ENCODE measurements at regions not wholly inside any gene's neighbourhood (a gene's known extent, or its start where the extent isn't known, plus 50 kb on each side); places are given as distances from the start of the nearest gene placed in this dataset.

DNA sequence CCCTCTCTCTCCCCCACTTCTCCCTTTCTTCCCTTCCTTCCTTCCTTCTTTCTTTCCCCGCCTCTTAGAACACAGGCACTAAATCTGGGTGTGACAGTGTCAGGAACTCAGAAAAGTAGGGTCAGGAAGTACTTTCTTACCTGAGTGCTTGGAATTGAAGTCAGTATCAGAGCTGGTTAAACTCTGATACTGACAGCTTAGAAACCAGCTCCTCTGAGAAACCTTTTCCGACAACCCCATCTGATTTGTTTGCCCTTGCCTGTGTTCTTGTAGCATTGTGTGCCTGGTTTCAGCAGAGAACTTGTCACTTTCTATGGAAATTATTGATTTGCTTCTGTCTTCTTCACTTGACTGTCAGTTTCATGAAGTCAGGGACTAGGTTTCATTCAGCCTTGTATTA is 113.9 kb downstream of the AASDH start:
- DNase-seq (ENCODE audit: insufficient read length, low spot score, missing footprints), result no peak
- no peaks in the 10 kb centered on the region for H4K20me1 ChIP-seq (ENCODE audit: insufficient read depth, low read length)
- no peaks in the 10 kb centered on the region for H3K4me1 ChIP-seq (ENCODE audit: insufficient read depth, low read length)
- no peaks in the 10 kb centered on the region for H3K36me3 ChIP-seq (ENCODE audit: insufficient read depth, low read length)
- no peak overlapping the region for H3K4me2 ChIP-seq (ENCODE audit: insufficient read depth, low read length)
- TF ChIP-seq CTCF (IDR thresholded peaks at IDR 0.05; ENCODE audit: extremely low read depth, low read depth, low read length), result no peak
- no peak overlapping the region for H3K27ac ChIP-seq (ENCODE audit: low read depth, low read length)
- no peak overlapping the region for H3K4me3 ChIP-seq (ENCODE audit: insufficient read depth, low read length)
- no peak overlapping the region for H2AFZ ChIP-seq (ENCODE audit: low read length)
- H3K27me3 ChIP-seq (ENCODE audit: insufficient read depth, low read length), result no peaks in the 10 kb centered on the region
- no peaks in the 10 kb centered on the region for H3K79me2 ChIP-seq (ENCODE audit: insufficient read depth, low read length)
- H3K9me3 ChIP-seq (ENCODE audit: low read depth, low read length), result no peaks in the 10 kb centered on the region

DNA sequence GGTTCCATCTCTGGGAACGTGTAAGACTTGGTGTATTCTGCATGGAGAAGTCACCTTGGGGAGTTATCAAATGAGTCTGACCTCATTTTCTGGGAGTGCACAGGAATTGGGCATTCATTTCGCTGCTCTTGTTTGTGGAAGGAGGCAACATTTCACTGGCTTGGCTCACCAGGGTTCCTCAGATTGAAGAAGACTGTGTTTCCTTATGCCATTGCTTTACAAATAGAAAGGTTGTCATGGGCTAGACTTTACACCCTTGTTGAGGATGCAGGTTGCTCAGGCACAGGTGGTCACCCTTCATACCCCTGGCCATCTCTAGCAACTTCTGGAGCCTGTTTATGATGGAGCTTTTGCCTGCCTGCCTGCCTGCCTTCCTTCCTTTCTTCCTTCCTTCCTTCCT is 114.4 kb downstream of the AASDH start:
- no peak overlapping the region for H3K4me2 ChIP-seq (ENCODE audit: insufficient read depth, low read length)
- no peaks in the 10 kb centered on the region for H4K20me1 ChIP-seq (ENCODE audit: insufficient read depth, low read length)
- DNase-seq (ENCODE audit: insufficient read length, low spot score, missing footprints), result no peak
- no peak overlapping the region for H3K4me3 ChIP-seq (ENCODE audit: insufficient read depth, low read length)
- H3K9me3 ChIP-seq (ENCODE audit: low read depth, low read length), result no peaks in the 10 kb centered on the region
- H3K27ac ChIP-seq (ENCODE audit: low read depth, low read length), result no peak overlapping the region
- TF ChIP-seq CTCF (IDR thresholded peaks at IDR 0.05; ENCODE audit: extremely low read depth, low read depth, low read length), result no peak
- no peaks in the 10 kb centered on the region for H3K27me3 ChIP-seq (ENCODE audit: insufficient read depth, low read length)
- H3K4me1 ChIP-seq (ENCODE audit: insufficient read depth, low read length), result no peaks in the 10 kb centered on the region
- no peaks in the 10 kb centered on the region for H3K79me2 ChIP-seq (ENCODE audit: insufficient read depth, low read length)
- no peaks in the 10 kb centered on the region for H3K36me3 ChIP-seq (ENCODE audit: insufficient read depth, low read length)
- no peak overlapping the region for H2AFZ ChIP-seq (ENCODE audit: low read length)

DNA sequence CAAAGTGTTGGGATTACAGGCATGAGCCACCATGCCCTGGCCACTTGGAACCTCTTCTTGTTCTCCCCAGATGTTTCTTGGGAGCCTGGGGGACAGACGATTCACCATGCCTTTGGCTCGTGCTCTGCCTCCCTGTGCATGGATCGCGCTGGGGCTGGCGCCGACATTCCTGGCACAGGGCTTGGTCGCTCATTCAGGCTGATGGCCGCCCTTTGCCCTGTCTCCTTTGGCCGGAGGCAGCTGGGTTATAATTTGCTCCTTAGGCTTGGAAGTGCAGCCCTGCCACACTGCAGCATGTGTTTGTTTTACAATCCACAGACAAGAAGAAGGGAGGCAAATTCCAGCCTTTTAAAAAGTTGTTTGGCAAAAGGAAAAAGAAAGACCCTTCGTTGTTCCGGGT is 115.3 kb downstream of the AASDH start:
- H3K79me2 ChIP-seq (ENCODE audit: insufficient read depth, low read length), result no peaks in the 10 kb centered on the region
- no peak overlapping the region for H3K4me3 ChIP-seq (ENCODE audit: insufficient read depth, low read length)
- H3K36me3 ChIP-seq (ENCODE audit: insufficient read depth, low read length), result no peaks in the 10 kb centered on the region
- H4K20me1 ChIP-seq (ENCODE audit: insufficient read depth, low read length), result no peaks in the 10 kb centered on the region
- H3K27me3 ChIP-seq (ENCODE audit: insufficient read depth, low read length), result no peaks in the 10 kb centered on the region
- no peak overlapping the region for H2AFZ ChIP-seq (ENCODE audit: low read length)
- no peak overlapping the region for H3K27ac ChIP-seq (ENCODE audit: low read depth, low read length)
- no peak for TF ChIP-seq CTCF (IDR thresholded peaks at IDR 0.05; ENCODE audit: extremely low read depth, low read depth, low read length)
- no peaks in the 10 kb centered on the region for H3K9me3 ChIP-seq (ENCODE audit: low read depth, low read length)
- no peak overlapping the region for H3K4me2 ChIP-seq (ENCODE audit: insufficient read depth, low read length)
- DNase-seq (ENCODE audit: insufficient read length, low spot score, missing footprints), result no peak
- H3K4me1 ChIP-seq (ENCODE audit: insufficient read depth, low read length), result no peaks in the 10 kb centered on the region

- Histone ChIP-seq H3K79me2 (ENCODE audit: insufficient read depth, low read length) (no peaks in the 10 kb centered on the region), H3K4me3 (ENCODE audit: insufficient read depth, low read length) (no peak overlapping the region), H3K4me1 (ENCODE audit: insufficient read depth, low read length) (no peaks in the 10 kb centered on the region), H3K27me3 (ENCODE audit: insufficient read depth, low read length) (no peaks in the 10 kb centered on the region), H3K27ac (ENCODE audit: low read depth, low read length) (no peak overlapping the region), H2AFZ (ENCODE audit: low read length) (no peak overlapping the region), H3K9me3 (ENCODE audit: low read depth, low read length) (no peaks in the 10 kb centered on the region), H3K36me3 (ENCODE audit: insufficient read depth, low read length) (no peaks in the 10 kb centered on the region), H4K20me1 (ENCODE audit: insufficient read depth, low read length) (no peaks in the 10 kb centered on the region), H3K4me2 (ENCODE audit: insufficient read depth, low read length) (no peak overlapping the region)
- DNase-seq (ENCODE audit: insufficient read length, low spot score, missing footprints), result no peak
- TF ChIP-seq CTCF (IDR thresholded peaks at IDR 0.05; ENCODE audit: extremely low read depth, low read depth, low read length), result no peak
Observed at GRCh38 chr4:56271131-56271530, 116.2 kb downstream of the AASDH start.
